Keratinocyte (primary cell): ENCODE measurements at regions not wholly inside any gene's neighbourhood (a gene's known extent, or its start where the extent isn't known, plus 50 kb on each side); places are given as distances from the start of the nearest gene placed in this dataset.

ENCODE experiments used
- DNase-seq: peaks from one replicate; pipeline ENCODE4 v3.0.0-alpha.2; 2011; ENCODE audit warnings: low read depth, missing footprints, low spot score
- FAIRE-seq: peaks from 2 replicates; lab custom pipeline; 2011; peaks lifted over from hg19 to GRCh38; lab: Jason Lieb, UNC
- H2AFZ ChIP-seq: 2 replicates; pipeline ENCODE4 v1.6.0; 2012; ENCODE audit warnings: low read length, control low read depth, inconsistent platforms; ENCODE audit not compliant: control insufficient read depth
- H3K27ac ChIP-seq: 2 replicates; pipeline ENCODE4 v1.5.1; 2011; ENCODE audit warnings: low read length; ENCODE audit not compliant: control insufficient read depth, insufficient read depth
- H3K27me3 ChIP-seq: 3 replicates; pipeline ENCODE4 v1.6.0; 2011; ENCODE audit warnings: low read length; ENCODE audit not compliant: control insufficient read depth, insufficient read depth; ENCODE audit errors: extremely low read depth
- H3K36me3 ChIP-seq, 2 experiments: 2 replicates in 1 of 2; 3 replicates in 1 of 2; pipeline ENCODE4 v1.5.1; 2011; ENCODE audit warnings: low read length in 2 of 2, mild to moderate bottlenecking in 1 of 2; ENCODE audit not compliant: control insufficient read depth in 2 of 2, insufficient read depth in 2 of 2; ENCODE audit errors: extremely low read depth in 1 of 2
- H3K4me1 ChIP-seq: 3 replicates; pipeline ENCODE4 v1.5.1; 2011; ENCODE audit warnings: low read length; ENCODE audit not compliant: control insufficient read depth, insufficient read depth; ENCODE audit errors: extremely low read depth
- H3K4me2 ChIP-seq: 3 replicates; pipeline ENCODE4 v1.6.0; 2011; ENCODE audit warnings: low read depth, low read length; ENCODE audit not compliant: control insufficient read depth, insufficient read depth; ENCODE audit errors: extremely low read depth
- H3K4me3 ChIP-seq, 3 experiments: fragments of 200-600 bp in 1 of 3; sonication (generic) in 1 of 3; 2 replicates in 2 of 3; 3 replicates in 1 of 3; pipeline ENCODE4 v1.5.1; 2011 to 2016; ENCODE audit warnings: low read length in 3 of 3, mild to moderate bottlenecking in 3 of 3, control low read depth in 2 of 3, inconsistent platforms in 1 of 3, low read depth in 1 of 3, mixed read lengths in 1 of 3, mixed run types in 1 of 3, moderate library complexity in 1 of 3; ENCODE audit not compliant: control insufficient read depth in 2 of 3, insufficient read depth in 2 of 3; ENCODE audit errors: extremely low read depth in 1 of 3
- H3K79me2 ChIP-seq: 2 replicates; pipeline ENCODE4 v1.6.0; 2012; ENCODE audit warnings: low read length; ENCODE audit not compliant: control insufficient read depth, insufficient read depth
- H3K9ac ChIP-seq: 3 replicates; pipeline ENCODE4 v1.6.0; 2011; ENCODE audit warnings: low read length; ENCODE audit not compliant: control insufficient read depth, insufficient read depth; ENCODE audit errors: extremely low read depth
- H3K9me1 ChIP-seq: 3 replicates; pipeline ENCODE4 v1.6.0; 2011; ENCODE audit warnings: low read length; ENCODE audit not compliant: control insufficient read depth, insufficient read depth; ENCODE audit errors: extremely low read depth
- H3K9me3 ChIP-seq: 2 replicates; pipeline ENCODE4 v1.5.1; 2012; ENCODE audit warnings: low read depth, low read length; ENCODE audit not compliant: control insufficient read depth
- H4K20me1 ChIP-seq: 3 replicates; pipeline ENCODE4 v1.6.0; 2011; ENCODE audit warnings: low read length; ENCODE audit not compliant: control insufficient read depth, insufficient read depth; ENCODE audit errors: extremely low read depth
- CTCF ChIP-seq, 3 experiments: IDR thresholded peaks in 1 of 3; conservative IDR thresholded peaks in 1 of 3; optimal IDR thresholded peaks in 1 of 3; 2 replicates in 2 of 3; 3 replicates in 1 of 3; pipeline versions ENCODE3 to v1.5.1; 2011; ENCODE audit warnings: low read length in 3 of 3, mild to moderate bottlenecking in 3 of 3, moderate library complexity in 2 of 3, control low read depth in 1 of 3, inconsistent platforms in 1 of 3; ENCODE audit not compliant: insufficient read depth in 2 of 3; ENCODE audit errors: extremely low read depth in 1 of 3
- EZH2 ChIP-seq: IDR thresholded peaks from one replicate; pipeline ENCODE4 v1.6.1; 2012; ENCODE audit warnings: inconsistent platforms, mild to moderate bottlenecking, low read length, moderate library complexity
- dilution Hi-C: fragments of 300-500 bp; cut with MboI; formaldehyde crosslinking; loops from one replicate; pipeline ENCODE4 v1.7.0; 2020; ENCODE audit warnings: low sequenced_read_pairs; ENCODE audit not compliant: extremely low pct_ligation_motif_present

GRCh38 chr2:235105821-235106359 is 154.1 kb downstream of the SH3BP4 start:
- Histone ChIP-seq H3K4me2 (no peak overlapping the region), H3K27ac (no peak overlapping the region), H3K79me2 (no peaks in the 10 kb centered on the region), H3K9me1 (no peaks in the 10 kb centered on the region), H3K9ac (no peak overlapping the region), H4K20me1 (no peaks in the 10 kb centered on the region), H3K36me3 (no peaks in the 10 kb centered on the region), H3K4me3 (no peak overlapping the region), H3K4me1 (no peaks in the 10 kb centered on the region), H3K27me3 (no peaks in the 10 kb centered on the region), H3K9me3 (no peaks in the 10 kb centered on the region), H2AFZ (no peak overlapping the region)
- dilution Hi-C loops, result loop anchor here (25.0 kb wide), 1 partner anchor 544 kb away; no protein-coding TSS in a partner anchor
- TF ChIP-seq CTCF (optimal IDR thresholded peaks at IDR 0.05 in 1 of 3, IDR thresholded peaks at IDR 0.05 in 1 of 3, conservative IDR thresholded peaks at IDR 0.05 in 1 of 3; ENCODE audit: extremely low read depth in 1 of 3, insufficient read depth in 2 of 3, low read length in 3 of 3) (no peak), EZH2 (no peak)
- DNase-seq (no peak), FAIRE-seq (no peak)

- H3K9ac ChIP-seq, result no peak overlapping the region
- no peak overlapping the region for H3K4me3 ChIP-seq
- no peaks in the 10 kb centered on the region for H3K27me3 ChIP-seq
- H3K9me3 ChIP-seq, result no peaks in the 10 kb centered on the region
- no peak overlapping the region for H3K27ac ChIP-seq
- H3K79me2 ChIP-seq, result no peaks in the 10 kb centered on the region
- FAIRE-seq (peak; percentile 95), DNase-seq (no peak)
- TF ChIP-seq EZH2 (no peak), CTCF (optimal IDR thresholded peaks at IDR 0.05 in 1 of 3, IDR thresholded peaks at IDR 0.05 in 1 of 3, conservative IDR thresholded peaks at IDR 0.05 in 1 of 3; ENCODE audit: extremely low read depth in 1 of 3, insufficient read depth in 2 of 3, low read length in 3 of 3) (peak; percentile 69 to 84 (median 70))
- H3K4me2 ChIP-seq, result no peak overlapping the region
- no peaks in the 10 kb centered on the region for H3K9me1 ChIP-seq
- H3K36me3 ChIP-seq, result no peaks in the 10 kb centered on the region
- dilution Hi-C loops, result loop anchor here (25.0 kb wide), 1 partner anchor 545 kb away; no protein-coding TSS in a partner anchor
- no peaks in the 10 kb centered on the region for H4K20me1 ChIP-seq
- H3K4me1 ChIP-seq, result no peaks in the 10 kb centered on the region
- no peak overlapping the region for H2AFZ ChIP-seq
These were observed 155.2 kb downstream of the SH3BP4 start for GRCh38 chr2:235106874-235107639.
